Fibroblast of the conjunctiva (primary cell): ENCODE measurements at regions not wholly inside any gene's neighbourhood (a gene's known extent, or its start where the extent isn't known, plus 50 kb on each side); places are given as distances from the start of the nearest gene placed in this dataset.
A peak's percentile ranks its signal among the peaks of the same experiment; 100 is the strongest.

Experiments used
- DNase-seq: peaks from one replicate; pipeline ENCODE4 v3.0.0-alpha.2; 2010; ENCODE audit warnings: low read depth

DNA sequence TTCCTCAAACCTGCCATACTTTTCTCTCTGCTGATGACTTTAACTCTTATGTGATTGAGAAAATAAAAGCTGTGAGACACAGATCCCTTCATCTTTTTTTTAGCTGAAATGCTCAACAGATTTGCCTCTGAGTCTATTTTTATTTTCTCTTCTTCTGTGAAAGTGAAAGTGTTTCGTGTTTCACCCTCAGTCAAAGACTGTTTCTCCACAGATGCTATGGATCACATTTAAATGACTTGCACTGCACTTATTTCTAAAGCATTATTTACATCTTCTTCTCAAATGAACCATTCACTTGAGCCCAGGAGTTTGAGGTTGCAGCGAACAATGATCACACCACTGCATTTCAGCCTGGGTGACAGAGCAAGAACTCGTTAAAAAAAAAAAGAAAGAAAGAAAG, 890.1 kb upstream of the PCDH20 start:
- DNase-seq, result no peak

DNA sequence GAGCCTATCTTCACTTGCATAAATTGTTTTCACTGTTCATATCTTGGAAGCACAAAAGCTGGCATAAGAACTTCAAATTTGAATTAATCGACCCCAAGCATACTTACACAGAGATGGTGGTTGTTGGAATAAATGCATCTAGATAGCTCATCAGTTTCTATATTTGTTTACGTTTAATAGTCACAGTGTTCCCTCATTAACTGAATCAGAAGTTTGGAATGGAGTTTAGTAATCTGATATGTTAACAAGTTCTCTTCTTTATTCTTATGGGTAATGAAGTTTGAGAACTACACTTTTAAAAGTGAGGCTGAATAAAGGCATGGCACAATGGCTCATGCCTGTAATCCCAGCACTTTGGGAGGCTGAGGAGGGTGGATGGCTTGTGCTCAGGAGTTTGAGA, 886.7 kb upstream of the PCDH20 start:
- no peak for DNase-seq

DNA sequence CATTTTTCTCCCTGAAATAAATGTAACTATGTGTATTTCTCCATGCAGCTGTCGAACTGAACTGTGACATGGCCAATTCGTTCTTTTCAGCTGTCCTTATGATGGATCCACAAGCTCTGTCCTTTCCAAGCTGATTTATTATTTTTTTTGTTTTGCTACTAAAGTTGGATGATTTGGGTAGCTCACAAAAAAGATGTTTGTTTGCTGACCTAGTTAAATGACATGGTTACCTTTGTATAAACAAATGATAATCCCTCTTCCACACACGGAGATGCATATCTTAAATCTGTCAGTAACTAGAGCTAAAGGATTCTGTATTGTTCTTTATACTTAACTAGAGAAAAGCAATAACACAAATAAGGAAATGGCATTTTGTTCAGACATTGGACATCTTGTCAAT, 884.3 kb upstream of the PCDH20 start:
- no peak for DNase-seq

DNA sequence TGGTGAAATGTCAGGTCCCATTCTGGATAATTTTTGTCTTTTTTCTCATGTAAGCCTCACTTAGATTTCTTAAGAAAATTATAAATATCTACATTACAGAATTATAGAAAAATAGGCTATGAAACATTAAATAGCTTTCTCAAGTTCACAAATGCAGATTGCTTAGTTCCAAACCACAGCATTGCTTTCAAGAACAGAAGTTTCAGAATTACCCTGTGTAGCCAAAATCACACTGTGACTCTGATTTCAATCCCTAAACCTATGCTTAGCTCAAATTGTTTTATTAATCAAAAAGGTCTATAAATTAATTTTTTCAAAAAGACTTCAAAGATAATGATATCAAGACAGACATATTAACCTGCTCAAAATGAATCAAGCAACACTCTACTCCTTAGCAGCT, 881.2 kb upstream of the PCDH20 start:
- no peak for DNase-seq

DNA sequence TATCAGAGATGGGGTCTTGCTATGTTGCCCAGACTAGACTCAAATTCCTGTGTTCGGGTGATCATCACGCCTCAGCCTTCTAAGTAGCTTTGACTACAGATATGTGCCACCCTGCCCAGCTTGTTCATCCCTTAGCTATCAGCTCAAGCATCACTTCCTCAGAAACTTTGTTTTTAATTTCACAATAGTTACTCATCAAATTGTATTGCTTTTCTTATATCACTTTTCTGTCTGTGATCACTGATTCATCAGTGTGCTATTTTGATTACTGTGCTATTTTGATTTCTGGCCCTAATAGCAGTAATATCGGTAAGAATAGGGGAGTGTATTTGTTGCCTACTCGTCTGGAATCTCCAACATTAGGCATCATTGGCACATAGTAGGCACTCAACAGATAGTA, 878.6 kb upstream of the PCDH20 start:
- no peak for DNase-seq

DNA sequence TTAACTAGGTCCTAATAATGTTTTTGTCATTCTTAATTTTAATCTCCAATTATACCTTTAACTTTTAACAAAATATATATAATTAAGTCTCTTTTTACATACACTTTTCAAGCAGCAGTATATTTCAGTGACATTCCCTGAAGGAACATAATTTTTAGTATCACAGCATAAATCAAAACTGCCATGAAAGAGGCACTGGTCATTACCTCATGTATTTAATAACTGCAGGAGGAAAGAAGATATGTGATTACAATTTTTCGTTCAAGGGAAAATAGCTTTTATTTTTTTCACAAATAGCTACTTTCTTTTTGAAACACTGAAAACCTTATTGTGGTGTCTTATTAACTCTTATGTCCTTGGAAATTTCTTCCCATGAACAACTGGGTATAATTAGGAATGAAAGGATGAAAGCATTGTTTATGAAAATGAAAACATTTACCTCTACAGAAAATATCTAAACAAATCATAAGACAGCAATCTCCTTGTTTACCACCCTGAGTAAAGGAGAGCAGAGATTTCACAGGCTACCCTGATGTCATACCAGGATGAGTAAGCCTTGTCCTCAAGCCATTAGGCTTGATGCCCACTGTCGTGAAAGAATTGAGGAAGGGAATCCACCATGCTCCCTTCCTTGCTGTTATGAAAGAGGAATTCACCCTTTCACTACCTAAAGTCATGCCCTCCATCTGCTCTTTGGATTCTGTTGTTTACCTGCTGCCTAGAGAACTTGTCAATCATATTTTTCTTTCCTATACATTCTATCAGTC, 877.2 kb upstream of the PCDH20 start:
- no peak for DNase-seq

DNA sequence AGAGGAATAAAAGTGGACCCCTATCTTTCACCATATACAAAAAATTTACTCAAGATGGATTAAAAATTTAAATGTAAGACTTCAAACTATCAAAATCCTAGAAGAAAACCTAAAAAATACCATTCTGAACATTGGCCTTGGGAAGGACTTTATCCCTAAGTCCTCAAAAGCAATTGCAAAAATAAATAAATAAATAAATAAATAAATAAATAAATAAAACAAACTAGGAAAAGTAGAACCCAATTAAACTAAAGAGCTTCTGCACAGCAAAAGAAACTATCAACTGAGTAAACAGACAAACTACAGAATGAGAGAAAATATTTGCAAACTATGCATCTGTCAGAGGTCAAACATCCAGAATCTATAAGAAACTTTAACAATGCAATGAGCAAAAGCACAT, 874.9 kb upstream of the PCDH20 start:
- DNase-seq, result no peak

DNA sequence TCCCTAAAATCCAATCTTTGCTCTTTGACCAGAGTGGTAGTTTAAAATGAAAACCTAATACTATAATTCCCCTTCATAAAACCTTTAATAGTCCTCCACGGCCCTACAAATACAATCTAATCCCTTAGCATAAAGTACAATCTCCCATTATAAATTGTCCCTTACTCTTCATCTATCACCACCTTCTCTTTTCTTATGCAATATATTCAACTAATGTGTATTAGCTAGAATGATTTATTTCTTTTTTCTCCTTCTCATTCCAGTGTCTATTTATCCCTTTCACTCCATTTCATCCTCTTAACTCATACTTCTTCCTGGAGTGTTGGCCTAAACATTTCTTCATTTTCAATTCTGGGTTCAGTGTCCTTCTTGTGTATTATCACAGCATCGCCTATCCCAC, 872.1 kb upstream of the PCDH20 start:
- no peak for DNase-seq

DNA sequence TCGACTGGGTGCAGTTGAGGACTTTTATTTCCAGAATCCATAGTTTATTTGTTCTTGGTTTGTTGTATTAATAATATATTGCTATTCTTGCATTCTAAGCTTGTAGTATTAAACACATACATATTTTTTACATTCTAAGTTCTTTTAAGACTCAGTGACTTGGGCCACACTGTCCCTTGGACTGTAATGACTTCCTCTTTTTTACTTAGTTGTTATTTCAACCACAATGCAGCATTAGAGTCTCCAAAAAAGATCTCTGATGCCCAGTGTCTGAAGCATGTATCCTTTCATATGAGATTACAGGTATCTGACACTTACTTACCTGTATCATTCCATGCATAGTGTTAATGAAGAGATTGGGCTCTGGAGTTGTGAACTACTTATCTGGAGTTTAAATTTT, 864.9 kb upstream of the PCDH20 start:
- DNase-seq, result no peak

DNA sequence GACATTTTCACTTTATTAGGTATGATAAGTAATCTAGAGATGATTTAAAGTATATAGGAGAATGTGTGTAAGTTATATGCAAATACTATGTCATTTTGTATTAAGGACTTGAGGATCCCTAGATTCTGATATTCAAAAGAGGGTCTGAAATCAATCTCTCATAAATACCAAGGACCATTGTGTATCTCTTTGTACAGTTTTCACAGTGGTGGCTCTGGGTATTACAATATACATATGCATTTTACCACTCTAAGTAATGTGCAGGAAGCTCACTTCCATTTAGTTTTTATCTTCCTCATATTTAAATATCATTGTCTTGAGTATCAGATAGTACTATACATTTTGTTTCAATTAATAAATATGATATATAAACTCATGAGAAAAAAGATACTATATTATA, 862.6 kb upstream of the PCDH20 start:
- DNase-seq, result no peak

DNA sequence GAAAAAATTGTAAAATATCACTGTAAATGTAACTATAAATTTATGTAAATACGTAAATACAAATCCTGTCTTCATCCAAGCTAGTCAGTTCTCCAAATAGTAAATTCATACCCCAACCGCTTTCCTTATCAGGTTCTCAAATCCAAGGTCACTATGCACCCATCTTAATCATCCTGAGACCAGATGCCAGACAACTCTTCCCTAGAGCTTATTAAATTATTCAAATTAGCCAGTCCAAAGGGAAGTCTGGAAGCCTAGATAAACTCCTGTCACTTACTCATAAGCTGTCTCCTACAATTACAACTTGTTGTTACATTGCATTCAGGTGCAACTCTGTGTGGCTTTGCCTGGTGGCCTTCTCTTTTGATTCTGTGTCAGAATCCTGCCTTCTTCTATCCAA, 836.1 kb upstream of the PCDH20 start:
- DNase-seq, result no peak

DNA sequence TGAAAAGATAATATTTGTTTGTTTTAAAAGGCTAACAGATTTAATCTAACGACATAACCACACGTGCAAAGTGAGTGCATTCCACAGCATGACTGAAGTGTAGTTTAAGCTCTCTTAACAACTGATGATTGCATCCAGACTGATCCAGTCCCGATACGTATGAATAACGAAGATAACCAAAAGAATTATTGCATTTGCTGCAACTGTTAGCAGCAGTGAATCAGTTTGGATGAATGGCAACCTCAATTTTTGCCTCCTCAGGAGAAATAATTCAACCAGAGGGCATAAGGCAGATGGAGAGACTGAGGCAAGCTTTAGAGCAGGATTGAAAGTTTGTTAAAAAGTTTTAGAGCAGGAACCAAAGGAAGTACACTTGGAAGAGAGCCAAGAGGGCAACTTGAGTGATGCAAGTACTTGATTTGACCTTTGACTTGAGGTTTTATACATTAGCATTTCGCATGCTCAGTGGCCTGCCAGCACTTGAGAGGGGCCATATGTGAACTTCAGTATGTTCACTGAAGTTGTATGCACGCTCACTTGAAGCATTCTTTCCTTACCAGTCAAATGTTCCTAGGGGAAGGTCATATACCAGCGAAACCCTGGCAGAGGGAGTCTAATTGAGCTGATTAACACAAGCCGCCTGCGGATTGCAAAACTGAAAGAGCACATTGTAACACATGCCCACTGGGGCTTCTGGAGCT, 835.0 kb upstream of the PCDH20 start:
- peak; percentile 40 for DNase-seq

DNA sequence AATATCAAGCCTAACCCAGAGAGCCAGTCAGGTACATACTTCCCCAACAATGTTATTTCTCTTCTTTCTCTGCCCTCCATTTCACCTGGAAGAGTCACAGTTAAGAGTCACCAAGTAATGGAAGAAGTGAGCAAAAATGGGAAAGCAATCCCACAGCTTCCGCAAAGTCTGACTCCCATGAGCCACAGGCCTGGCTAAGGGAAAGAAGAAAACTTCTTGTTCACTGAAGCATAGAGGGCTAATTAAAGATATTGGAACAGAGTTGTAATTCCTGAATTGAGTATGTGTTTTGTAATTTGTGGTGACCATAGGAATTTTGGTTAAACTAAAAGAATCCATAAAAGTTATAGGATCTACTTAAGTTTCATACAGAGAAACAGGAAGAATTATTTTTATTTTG, 830.9 kb upstream of the PCDH20 start:
- DNase-seq, result no peak

DNA sequence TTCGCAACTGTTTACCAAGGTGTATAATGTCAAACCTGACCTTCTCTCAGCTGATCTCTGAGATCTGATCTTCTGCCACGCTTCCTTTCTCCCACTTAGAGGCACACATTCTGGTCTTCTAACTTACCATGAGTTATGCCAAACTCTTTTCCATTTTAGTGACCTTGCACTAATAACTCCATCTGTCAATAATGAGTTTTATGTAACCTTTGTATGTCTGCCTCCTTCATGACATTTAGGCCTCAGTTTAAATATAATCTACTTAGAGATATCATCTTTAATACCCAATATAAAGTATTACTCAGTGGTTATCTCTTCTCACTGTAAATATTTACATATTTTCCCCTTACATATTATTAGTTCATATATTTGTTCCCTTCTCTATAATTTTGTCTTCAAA, 827.5 kb upstream of the PCDH20 start:
- DNase-seq, result no peak

DNA sequence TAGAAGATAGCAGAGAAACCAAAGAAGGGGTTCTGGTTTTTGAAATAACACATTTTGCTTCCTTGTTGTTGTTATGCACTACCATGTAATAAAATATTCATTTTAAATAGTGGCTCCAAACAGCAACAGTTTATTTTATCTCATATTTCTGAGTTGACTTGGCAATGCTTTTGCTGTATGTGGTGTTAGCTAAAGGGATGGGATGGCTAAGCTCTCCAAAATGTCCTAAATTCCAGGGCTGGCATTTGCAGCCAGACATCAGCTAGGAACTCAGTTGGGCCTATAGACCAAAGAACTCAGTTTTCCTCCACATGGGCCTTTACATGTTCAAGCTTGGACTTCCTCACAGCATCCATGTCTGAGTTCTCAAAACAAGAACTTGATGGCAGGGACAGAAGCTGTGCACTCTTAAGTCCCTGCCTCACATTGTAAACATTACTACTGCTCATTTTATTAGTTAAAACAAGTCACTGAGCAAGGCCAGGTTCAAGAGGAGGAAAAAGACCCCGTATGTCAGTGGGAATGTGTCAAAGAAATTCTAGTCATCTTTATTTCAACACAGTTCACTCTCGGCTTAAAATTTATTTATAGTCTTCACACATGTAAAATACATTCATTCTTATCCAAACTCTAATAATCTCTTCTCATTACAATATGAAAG, 819.3 kb upstream of the PCDH20 start:
- DNase-seq, result no peak

DNA sequence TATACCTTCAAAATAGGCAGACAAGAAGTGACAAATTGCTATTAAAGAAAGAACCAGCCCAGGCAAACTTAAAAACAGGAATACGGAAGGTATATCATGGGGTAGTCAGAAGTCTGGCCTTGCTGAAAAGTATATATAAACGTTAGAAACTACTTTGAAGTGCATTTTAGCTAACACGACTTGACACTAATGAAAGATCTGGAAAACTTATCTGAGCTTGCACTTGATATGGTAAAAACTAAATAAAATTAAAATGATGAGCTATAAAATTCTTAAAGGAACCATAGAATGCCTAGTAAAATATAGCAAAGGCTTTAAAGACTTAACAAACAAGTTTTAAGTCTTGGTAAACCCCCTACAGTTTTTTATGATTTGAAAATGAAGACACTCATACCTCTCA, 795.3 kb upstream of the PCDH20 start:
- no peak for DNase-seq

DNA sequence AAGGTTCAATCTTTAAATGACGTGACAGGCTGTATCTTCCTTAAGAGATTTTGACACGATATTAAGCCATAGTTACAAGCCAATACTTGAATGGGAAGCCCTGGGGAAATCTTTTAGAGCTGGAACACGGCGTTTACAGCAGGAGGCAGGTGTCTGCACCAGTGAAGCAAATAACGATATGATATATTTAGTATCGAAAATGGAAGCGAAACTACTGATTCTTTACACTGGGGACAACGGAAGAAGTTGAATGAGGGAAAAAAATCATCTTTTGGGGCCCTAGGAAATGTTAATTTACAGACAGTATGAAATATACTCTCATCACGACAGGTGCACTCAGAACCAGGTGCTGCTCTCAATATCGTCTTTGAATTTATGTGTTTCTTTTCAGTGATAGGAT, 793.9 kb upstream of the PCDH20 start:
- no peak for DNase-seq

DNA sequence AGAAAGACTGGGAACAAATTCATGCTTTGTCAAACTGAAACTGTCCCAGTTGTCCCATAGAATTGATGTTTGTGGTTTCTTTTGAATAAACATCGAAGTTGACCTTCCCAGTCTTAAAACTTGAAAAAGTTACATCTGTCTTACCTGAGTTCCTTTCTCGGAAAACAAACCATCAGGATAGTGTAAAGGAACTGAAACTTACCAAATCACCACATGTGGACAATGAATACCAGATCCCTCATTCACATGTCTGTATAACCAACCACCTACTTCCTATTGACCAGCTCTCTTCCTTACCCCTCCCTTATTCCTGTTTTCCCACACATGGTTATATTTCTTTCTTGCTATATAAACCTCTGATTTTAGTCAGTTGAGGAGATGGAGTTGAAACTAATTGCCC, 791.7 kb upstream of the PCDH20 start:
- DNase-seq, result no peak

DNA sequence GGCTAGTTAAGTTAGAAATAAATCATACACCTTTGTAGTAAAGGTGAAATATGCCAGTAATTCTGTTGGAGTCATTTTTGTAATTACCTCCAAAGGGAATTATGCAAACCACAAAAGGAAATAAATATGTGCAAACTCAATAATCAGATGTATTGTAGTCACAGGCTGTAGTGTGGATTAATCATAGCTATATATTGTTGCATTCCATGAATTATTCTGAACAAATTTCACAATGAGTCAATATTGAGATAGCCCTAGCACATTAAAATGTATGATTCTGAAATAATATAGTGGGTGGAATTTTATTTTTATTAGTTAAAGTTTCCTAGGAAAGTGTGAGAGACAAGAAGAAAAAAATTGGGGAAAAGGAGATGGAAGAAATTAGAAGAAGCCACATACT, 790.5 kb upstream of the PCDH20 start:
- DNase-seq, result no peak

DNA sequence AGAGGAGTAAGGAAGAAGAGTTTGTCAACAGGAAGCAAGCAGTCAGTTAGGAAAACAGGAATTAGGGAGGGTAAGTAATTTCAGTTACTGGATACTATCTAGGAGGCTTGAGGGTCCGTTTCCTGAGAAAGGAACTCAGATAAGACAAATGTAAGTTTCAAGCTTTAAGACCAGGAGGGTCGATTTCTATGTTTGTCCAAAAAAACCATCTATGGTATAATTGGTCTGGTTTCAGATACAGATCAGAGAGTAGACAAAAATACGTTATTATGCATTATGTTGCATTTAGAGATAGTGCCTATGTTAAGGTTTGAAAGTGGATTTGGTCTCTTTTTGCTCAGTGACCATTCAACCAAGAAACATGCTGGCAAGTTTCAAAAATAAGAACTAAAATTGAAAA, 789.6 kb upstream of the PCDH20 start:
- no peak for DNase-seq

DNA sequence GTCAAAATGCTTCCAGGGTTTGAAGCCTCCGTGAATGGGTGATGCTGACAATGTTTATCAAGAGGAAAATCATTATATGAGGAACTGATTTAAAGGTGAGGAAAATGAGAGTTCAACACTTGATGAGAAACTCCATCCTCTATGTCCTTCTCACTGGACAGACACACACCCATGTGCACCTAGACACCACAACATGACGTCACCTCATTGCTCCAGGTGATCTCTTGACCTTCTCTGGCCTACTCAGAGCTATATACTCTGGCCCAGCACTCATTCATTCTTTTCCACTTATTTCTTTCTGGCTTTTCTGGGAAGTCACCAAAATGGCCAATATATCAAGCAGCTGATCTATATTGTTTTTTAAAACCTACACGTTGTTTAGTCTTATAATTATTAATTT, 778.7 kb upstream of the PCDH20 start:
- DNase-seq, result no peak

DNA sequence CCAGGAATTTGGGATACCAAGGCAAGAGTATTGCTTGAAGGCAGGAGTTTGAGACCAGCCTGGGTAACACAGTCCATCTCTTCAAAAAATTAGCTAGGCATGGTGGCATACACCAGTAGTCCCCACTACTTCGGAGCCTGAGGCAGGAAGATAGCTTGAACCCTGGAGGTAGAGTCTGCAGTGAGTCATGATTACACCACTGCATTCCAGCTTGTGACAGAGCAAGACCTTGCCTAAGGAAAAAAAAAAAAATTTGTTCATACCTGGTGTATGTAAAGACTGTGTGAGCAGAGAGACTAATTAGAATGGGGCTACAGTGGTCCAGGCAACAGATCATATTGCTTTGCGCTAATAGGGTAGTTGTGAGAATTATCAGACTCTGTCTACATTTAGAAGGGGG, 778.3 kb upstream of the PCDH20 start:
- no peak for DNase-seq

DNA sequence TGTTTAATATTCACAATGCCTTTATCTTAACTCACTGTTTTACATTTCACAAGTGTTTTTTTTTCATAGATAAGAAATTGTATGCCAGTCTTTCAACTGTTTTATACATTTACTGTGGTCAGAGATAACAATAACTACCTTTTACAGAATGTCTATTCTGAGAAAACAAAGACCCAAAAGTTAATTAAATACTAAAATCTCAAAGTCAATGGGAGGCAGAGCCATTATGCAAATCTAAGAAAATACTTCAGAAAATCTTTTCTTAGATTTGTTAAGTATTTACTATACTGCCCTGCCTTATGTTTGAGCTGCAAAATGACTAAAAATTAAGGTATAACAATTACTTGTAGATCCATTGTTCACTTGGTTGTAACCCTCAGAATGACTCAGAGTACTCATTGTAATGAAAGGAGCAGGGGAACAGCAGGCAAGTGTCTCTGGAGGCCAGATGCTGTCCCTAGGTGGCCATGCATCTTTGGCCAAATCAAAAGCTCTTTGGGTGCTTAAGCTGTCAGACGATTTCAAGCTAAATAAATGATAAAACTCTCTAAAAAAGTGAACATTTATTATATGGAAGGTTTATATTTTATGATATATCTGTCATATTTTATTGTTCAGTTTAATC, 770.1 kb upstream of the PCDH20 start:
- DNase-seq, result no peak
